IMR-90 (cell line): ENCODE measurements at regions not wholly inside any gene's neighbourhood (a gene's known extent, or its start where the extent isn't known, plus 50 kb on each side); places are given as distances from the start of the nearest gene placed in this dataset.

ENCODE experiments used
- ATAC-seq: fragments of 200-7000 bp; cut with Tn5 transposase; 2 replicates; pipeline ENCODE4 v1.9.1; 2020; ENCODE audit warnings: low read depth, mild to moderate bottlenecking, moderate library complexity
- BruUV-seq: library from RNA; stranded (reverse); fragments of 400-500 nt; replicated peaks from 2 replicates; lab custom pipeline; 2021; lab: Mats Ljungman, UMichigan
- CTCF ChIA-PET: fragments of 300-600 bp; formaldehyde crosslinking; extraction: SDS; loops from one replicate; lab custom pipeline; 2021; ENCODE audit warnings: antibody characterized with exemption; lab: Yijun Ruan, JAX
- POLR2A ChIA-PET: fragments of 300-600 bp; sonication (Branson Sonifier 250); formaldehyde crosslinking; loops from one replicate; lab custom pipeline; 2022; ENCODE audit warnings: antibody characterized with exemption; ENCODE audit not compliant: unreplicated experiment; lab: Charles Lee
- DNase-seq: peaks from one replicate; pipeline ENCODE4 v3.0.0; 2013
- H2AFZ ChIP-seq: replicated peaks from 2 replicates; pipeline ENCODE3; 2013; ENCODE audit warnings: low read length, mild to moderate bottlenecking; ENCODE audit not compliant: poor library complexity
- H2AK5ac ChIP-seq: 2 replicates; pipeline ENCODE4 v1.6.1; 2013; ENCODE audit warnings: low read depth, low read length, inconsistent platforms
- H2AK9ac ChIP-seq: replicated peaks from 2 replicates; pipeline ENCODE3; 2013; ENCODE audit warnings: mild to moderate bottlenecking, low read depth, low read length, moderate library complexity; ENCODE audit not compliant: poor library complexity
- H2BK120ac ChIP-seq: 2 replicates; pipeline ENCODE4 v1.6.1; 2013; ENCODE audit warnings: low read depth, low read length, inconsistent platforms
- H2BK15ac ChIP-seq: 3 replicates; pipeline ENCODE4 v1.6.1; 2013; ENCODE audit warnings: low read depth, low read length, inconsistent platforms
- H2BK20ac ChIP-seq: 2 replicates; pipeline ENCODE4 v1.6.1; 2013; ENCODE audit warnings: low read depth, mild to moderate bottlenecking, inconsistent platforms, low read length, moderate library complexity
- H2BK5ac ChIP-seq: 2 replicates; pipeline ENCODE4 v1.6.1; 2013; ENCODE audit warnings: mild to moderate bottlenecking, low read depth, low read length, inconsistent platforms; ENCODE audit not compliant: poor library complexity, severe bottlenecking
- H3K14ac ChIP-seq: replicated peaks from 2 replicates; pipeline ENCODE4 v1.6.1; 2013; ENCODE audit warnings: low read depth, low read length, inconsistent platforms
- H3K18ac ChIP-seq: 2 replicates; pipeline ENCODE4 v1.6.1; 2013; ENCODE audit warnings: low read depth, low read length, control low read depth
- H3K23ac ChIP-seq: 2 replicates; pipeline ENCODE4 v1.6.1; 2013; ENCODE audit warnings: low read depth, low read length, inconsistent platforms
- H3K27ac ChIP-seq: 2 replicates; pipeline ENCODE4 v1.5.1; 2013; ENCODE audit warnings: mild to moderate bottlenecking, control low read depth, low read length; ENCODE audit not compliant: insufficient read depth
- H3K27me3 ChIP-seq: 2 replicates; pipeline ENCODE4 v1.6.1; 2013; ENCODE audit warnings: low read length; ENCODE audit not compliant: control insufficient read depth, insufficient read depth
- H3K36me3 ChIP-seq: 2 replicates; pipeline ENCODE4 v1.6.1; 2013; ENCODE audit warnings: low read length, mixed read lengths; ENCODE audit not compliant: control insufficient read depth, insufficient read depth
- H3K4ac ChIP-seq: 2 replicates; pipeline ENCODE4 v1.6.1; 2013; ENCODE audit warnings: low read depth, low read length, inconsistent platforms
- H3K4me1 ChIP-seq: 2 replicates; pipeline ENCODE4 v1.6.1; 2013; ENCODE audit warnings: low read length, mixed read lengths; ENCODE audit not compliant: control insufficient read depth, insufficient read depth
- H3K4me2 ChIP-seq: 2 replicates; pipeline ENCODE4 v1.6.1; 2013; ENCODE audit warnings: low read depth, mild to moderate bottlenecking, control low read depth, low read length, moderate library complexity
- H3K4me3 ChIP-seq: 2 replicates; pipeline ENCODE4 v1.5.1; 2013; ENCODE audit warnings: low read depth, mild to moderate bottlenecking, control low read depth, low read length, moderate library complexity; ENCODE audit not compliant: insufficient read depth
- H3K56ac ChIP-seq: 2 replicates; pipeline ENCODE4 v1.6.1; 2013; ENCODE audit warnings: low read length, inconsistent platforms; ENCODE audit not compliant: insufficient read depth; ENCODE audit errors: extremely low read depth
- H3K79me1 ChIP-seq, 2 experiments: 2 replicates each; pipeline ENCODE4 v1.6.1; 2013; ENCODE audit warnings: low read length in 2 of 2, inconsistent platforms in 1 of 2, low read depth in 1 of 2
- H3K9ac ChIP-seq: 2 replicates; pipeline ENCODE4 v1.6.1; 2013; ENCODE audit warnings: low read depth, low read length, control low read depth
- H3K9me1 ChIP-seq: 2 replicates; pipeline ENCODE4 v1.6.1; 2013; ENCODE audit warnings: low read length, inconsistent platforms; ENCODE audit not compliant: insufficient read depth
- H3K9me3 ChIP-seq: 2 replicates; pipeline ENCODE4 v1.6.1; 2013; ENCODE audit warnings: low read length; ENCODE audit not compliant: control insufficient read depth, insufficient read depth
- H4K20me1 ChIP-seq: 2 replicates; pipeline ENCODE4 v1.6.1; 2013; ENCODE audit warnings: low read length, inconsistent platforms; ENCODE audit not compliant: insufficient read depth
- H4K5ac ChIP-seq: 2 replicates; pipeline ENCODE4 v1.6.1; 2013; ENCODE audit warnings: mild to moderate bottlenecking, low read depth, low read length, control low read depth
- H4K8ac ChIP-seq, 2 experiments: 2 replicates each; pipeline ENCODE4 v1.6.1; 2013; ENCODE audit warnings: low read depth in 2 of 2, low read length in 2 of 2, control low read depth in 1 of 2, inconsistent platforms in 1 of 2
- H4K91ac ChIP-seq: 2 replicates; pipeline ENCODE4 v1.6.1; 2013; ENCODE audit warnings: low read depth, low read length, inconsistent platforms; ENCODE audit not compliant: insufficient read depth
- MXI1 ChIP-seq: IDR thresholded peaks from 2 replicates; pipeline ENCODE4 v1.6.1; 2012; ENCODE audit warnings: low read depth, mild to moderate bottlenecking, low read length, moderate library complexity, borderline replicate concordance
- RCOR1 ChIP-seq: IDR thresholded peaks from 2 replicates; pipeline ENCODE4 v1.6.1; 2012; ENCODE audit warnings: mild to moderate bottlenecking, low read length, improper control_type of control experiment; ENCODE audit not compliant: insufficient replicate concordance
- SMC3 ChIP-seq: fragments of 150-350 bp; IDR thresholded peaks from 2 replicates; pipeline ENCODE4 v1.6.1; 2016; ENCODE audit warnings: low read depth, mild to moderate bottlenecking, antibody characterized with exemption, low read length, moderate library complexity
- WGBS, 2 experiments: methylation state at CpG; one replicate each; pipeline versions ENCODE4 v1.1.5 to v1.1.7; 2013; ENCODE audit warnings: missing lambda C conversion rate in 2 of 2; ENCODE audit not compliant: insufficient read length in 1 of 2; ENCODE audit errors: extremely low coverage in 2 of 2; 5-methylcytosine and 5-hydroxymethylcytosine counted together
- dilution Hi-C: fragments of 300-500 bp; cut with HindIII; formaldehyde crosslinking; loops from one replicate; pipeline ENCODE4 v1.14.3; 2018; ENCODE audit warnings: low sequenced_read_pairs; ENCODE audit not compliant: unreplicated experiment
- in situ Hi-C: fragments of 300-500 bp; cut with MboI; formaldehyde crosslinking; loops from 3 replicates; pipeline ENCODE4 v1.14.3; 2019; ENCODE audit warnings: low sequenced_read_pairs, inconsistent platforms, mixed read lengths
- intact Hi-C: fragments of 100-400 bp; cut with micrococcal nuclease; formaldehyde crosslinking; loops from 2 replicates; pipeline ENCODE4 v1.10.0; 2022

DNA sequence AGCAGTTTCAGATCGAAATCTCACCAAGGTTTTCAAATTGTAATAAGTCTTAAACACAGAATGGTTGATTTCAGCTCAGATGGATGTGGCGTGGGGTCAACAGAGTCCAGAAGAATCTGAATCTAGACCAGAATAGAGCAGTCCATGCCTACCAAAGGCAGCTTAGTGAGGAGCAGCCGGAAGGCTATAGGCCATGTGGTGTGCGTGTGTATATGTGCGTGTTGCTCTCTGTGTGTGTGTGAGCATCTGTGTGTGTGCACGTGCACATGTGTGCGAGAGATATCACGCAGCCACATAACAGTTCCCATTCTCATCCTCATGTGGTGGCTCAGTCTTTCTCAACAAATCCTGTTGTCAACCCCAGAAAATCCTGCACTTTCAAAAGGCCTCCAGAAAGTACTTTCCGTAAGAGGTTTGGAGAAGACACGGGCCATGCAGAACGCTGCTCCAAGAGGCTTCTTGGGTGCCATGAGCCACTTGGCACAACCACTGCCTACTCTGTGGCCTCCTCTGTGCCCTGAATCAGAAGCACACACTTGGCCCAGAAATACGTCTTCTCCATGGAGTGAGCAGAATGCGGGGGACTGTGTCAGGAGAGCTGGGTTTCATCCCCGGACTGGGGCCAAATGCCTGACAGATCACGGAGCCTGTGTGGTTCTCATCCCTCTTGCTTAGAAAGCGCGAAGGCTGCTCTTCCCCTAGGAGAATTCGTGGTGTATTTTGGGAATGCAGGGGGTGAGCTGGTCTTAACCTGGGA is 67.3 kb downstream of the ACKR3 start:
- H3K79me1 ChIP-seq: no peaks in the 10 kb centered on the region
- no peak overlapping the region for H3K56ac ChIP-seq
- H3K18ac ChIP-seq: no peak overlapping the region
- 83% methylated on average over 6 of the region's 18 CpGs; no CpG with 5 or more reads in 1 of the 2 experiments for WGBS, 2 experiments
- no peaks in the 10 kb centered on the region for H3K9me1 ChIP-seq
- peaks cover 3% of the 10 kb centered on the region for H3K27me3 ChIP-seq
- H2AFZ ChIP-seq: no peak overlapping the region
- DNase-seq: no peak
- no peak overlapping the region for H3K4me3 ChIP-seq
- H2BK120ac ChIP-seq: no peak overlapping the region
- H2BK15ac ChIP-seq: no peak overlapping the region
- H3K14ac ChIP-seq: no peak overlapping the region
- no peaks in the 10 kb centered on the region for H3K36me3 ChIP-seq
- H4K5ac ChIP-seq: no peak overlapping the region
- TF ChIP-seq RCOR1 (no peak), MXI1 (no peak), SMC3 (no peak)
- H4K20me1 ChIP-seq: no peaks in the 10 kb centered on the region
- H2BK5ac ChIP-seq: no peak overlapping the region
- no peak overlapping the region for H2AK9ac ChIP-seq
- peaks cover 1% of the 10 kb centered on the region; the same call in 1 of the 2 replicates for H3K4me1 ChIP-seq
- H4K91ac ChIP-seq: no peak overlapping the region
- H2BK20ac ChIP-seq: no peak overlapping the region
- no peak for ATAC-seq
- POLR2A ChIA-PET: no interaction called here
- no peak overlapping the region for H2AK5ac ChIP-seq
- in situ Hi-C loops: no loop called here
- H3K4me2 ChIP-seq: no peak overlapping the region
- dilution Hi-C loops: no loop called here
- no peak overlapping the region for H3K4ac ChIP-seq
- intact Hi-C loops: no loop called here
- H3K23ac ChIP-seq: no peak overlapping the region
- H4K8ac ChIP-seq: no peak overlapping the region
- no TSS peak for BruUV-seq
- no peak overlapping the region for H3K27ac ChIP-seq
- H3K9ac ChIP-seq: no peak overlapping the region
- CTCF ChIA-PET: no interaction called here
- peaks cover 11% of the 10 kb centered on the region; the same call in 1 of the 2 replicates for H3K9me3 ChIP-seq
